GM21526 (cell line): ENCODE measurements at regions not wholly inside any gene's neighbourhood (a gene's known extent, or its start where the extent isn't known, plus 50 kb on each side); places are given as distances from the start of the nearest gene placed in this dataset.

Source experiments
- ATAC-seq: cut with Tn5 transposase; IDR thresholded peaks from one replicate; pipeline ENCODE4 v1.9.1; 2021; ENCODE audit warnings: moderate library complexity; ENCODE audit not compliant: unreplicated experiment, low FRiP score

- ATAC-seq: no peak
Observed at GRCh38 chr15:95295363-95295762, 1035.1 kb upstream of the NR2F2 start.

- no peak for ATAC-seq
Observed at GRCh38 chr15:95295896-95296625, 1034.4 kb upstream of the NR2F2 start.

DNA sequence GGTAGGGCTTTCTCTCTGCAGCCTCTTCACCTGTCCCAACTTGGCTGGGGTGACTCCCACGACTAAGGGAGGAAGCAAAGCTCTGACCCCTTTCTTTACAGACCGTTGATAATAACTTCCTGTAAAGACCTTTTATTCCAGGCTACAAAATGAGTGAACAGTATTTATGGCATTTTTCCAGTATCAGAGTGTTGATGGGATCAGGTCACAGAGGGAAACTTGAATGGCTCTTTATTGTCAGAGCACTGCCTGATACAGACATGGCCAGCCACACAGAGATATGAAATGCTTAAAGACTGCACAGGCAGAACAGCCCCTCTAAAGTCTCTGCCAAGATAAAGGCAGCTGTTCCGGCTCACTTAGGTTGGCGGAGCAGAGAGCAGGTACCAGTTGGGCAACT is 1033.9 kb upstream of the NR2F2 start:
- ATAC-seq: no peak

- no peak for ATAC-seq
Observed at GRCh38 chr15:95298729-95299128, 1031.8 kb upstream of the NR2F2 start.

- ATAC-seq: no peak
Observed at GRCh38 chr15:95300958-95301357, 1029.5 kb upstream of the NR2F2 start.

GRCh38 chr15:95302206-95302605 is 1028.3 kb upstream of the NR2F2 start:
- no peak for ATAC-seq

DNA sequence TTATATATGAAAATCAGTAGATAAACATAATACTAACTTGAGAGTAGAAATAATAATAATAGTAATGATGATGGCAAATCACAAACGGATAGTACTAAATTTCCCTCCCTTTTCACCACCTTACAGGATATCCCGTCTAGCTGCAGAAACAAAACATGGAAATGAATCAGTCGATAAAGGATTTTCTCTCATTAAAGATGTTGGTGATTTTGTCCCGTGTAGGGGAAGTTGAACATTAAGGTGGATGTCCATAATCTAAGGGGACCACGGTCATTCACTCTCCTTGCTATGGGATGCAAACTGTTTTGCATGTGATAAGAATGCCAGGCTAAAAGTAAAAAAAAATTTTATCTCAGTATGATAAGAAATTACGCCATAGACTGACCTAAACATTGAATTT is 1027.7 kb upstream of the NR2F2 start:
- no peak for ATAC-seq

GRCh38 chr15:95303713-95304112 is 1026.8 kb upstream of the NR2F2 start:
- no peak for ATAC-seq

- ATAC-seq: no peak
Observed at GRCh38 chr15:95304151-95304946, 1026.2 kb upstream of the NR2F2 start.

DNA sequence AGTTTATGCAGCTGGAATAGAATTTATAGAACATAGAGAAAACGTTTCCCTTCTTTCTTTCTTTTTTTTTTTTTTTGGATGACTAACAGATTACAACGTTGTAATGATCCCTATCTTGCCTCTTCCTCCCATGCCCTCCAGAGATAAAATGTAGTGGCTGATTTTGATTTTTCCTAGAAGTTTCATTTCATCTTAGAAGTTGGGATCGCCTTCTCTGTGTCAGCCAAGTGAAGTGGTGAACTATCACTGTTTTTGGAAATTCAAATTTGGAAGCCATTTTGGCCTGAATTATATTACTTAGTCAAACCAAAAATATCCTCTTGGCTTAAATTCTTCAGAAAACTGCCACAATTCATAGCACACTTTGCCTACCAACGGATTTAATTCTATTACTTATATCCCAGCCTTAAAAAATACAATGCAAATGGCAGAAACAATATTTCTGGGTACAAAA is 1025.5 kb upstream of the NR2F2 start:
- ATAC-seq: no peak

DNA sequence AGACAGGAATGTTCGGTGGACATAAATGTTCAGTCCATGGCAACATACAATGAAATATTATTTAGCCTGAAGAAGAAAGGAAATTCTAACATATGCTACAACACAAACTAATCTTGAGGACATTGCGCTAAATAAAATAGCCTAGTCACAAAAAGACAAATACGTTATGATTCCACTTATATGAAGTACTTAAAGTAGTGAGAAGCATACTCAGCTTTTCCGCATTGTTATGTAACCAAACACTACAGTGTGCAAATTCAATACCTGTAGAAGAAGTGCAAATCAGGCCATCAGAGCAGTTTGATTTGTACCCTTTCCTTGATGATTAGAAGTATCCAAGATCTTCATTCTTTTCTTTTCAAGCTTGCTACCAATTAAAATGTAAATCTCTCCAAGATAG is 1023.4 kb upstream of the NR2F2 start:
- no peak for ATAC-seq

- ATAC-seq: no peak
Observed at GRCh38 chr15:95319242-95319641, 1011.3 kb upstream of the NR2F2 start.

DNA sequence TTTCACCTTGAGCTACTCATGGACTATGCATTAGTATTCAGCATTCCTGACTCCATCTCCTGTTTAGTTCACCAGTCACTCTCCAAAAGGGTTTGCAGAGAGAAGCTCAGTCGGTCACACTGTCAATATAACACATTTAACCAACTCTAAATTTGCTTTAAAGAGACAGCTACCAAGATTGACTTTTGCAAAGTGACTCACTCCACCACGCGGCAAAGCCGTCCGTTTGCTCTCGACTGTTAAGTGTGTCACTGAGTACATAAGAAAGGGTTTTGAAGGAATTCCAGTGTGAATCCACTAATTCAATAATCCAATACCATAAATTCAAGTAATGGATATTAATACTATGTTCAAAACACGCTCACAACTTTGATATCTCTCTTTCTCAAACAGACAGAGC is 1006.7 kb upstream of the NR2F2 start:
- no peak for ATAC-seq

DNA sequence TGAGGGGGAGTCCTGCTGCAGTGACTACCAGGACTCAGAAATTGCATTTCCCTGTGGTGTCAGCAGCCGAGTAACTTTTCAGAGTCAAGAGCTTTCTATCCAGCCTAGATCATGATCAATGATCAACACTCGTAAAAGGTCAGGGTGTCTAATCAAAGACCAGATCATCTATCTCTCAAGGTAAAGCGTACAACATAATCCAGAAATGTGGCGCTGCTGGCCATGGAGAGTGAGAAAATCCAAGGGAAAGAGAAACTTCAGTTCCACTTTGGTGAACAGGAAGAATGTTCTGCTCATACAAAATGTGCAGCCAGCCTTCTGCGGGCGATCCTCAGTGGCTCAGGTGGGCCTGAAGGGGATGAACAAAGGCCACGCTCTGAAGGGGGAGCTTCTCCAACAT is 1005.8 kb upstream of the NR2F2 start:
- no peak for ATAC-seq

DNA sequence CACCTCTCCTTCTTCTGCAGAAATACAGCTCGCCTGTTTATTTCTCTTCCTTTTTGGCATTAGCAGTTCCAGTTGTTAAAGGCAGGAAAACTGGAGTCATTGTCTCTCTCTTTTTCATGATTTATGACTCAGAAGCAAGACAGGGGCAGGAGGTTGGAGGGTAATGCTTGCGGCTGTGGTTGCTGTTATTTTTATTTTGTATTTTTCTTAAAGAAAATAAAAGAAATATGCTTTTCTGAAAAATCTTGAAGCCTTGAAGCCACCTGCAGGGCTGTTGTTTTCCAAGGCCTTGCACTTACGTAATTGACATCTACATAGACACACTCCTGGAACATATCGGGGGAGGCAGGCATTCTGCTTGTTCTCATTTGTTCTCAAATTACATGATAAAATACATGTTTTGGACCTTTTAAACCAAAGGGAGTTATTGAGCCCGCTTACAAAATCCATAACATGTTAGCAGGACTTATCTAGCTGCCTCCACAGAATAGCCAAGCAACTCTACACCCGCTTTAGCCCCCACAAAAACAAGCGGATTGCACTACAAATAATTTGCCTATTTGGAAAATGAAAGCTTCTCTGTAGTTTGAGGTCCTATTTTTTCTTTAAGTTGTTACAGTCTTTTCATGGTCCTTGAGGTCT is 1004.6 kb upstream of the NR2F2 start:
- ATAC-seq: no peak

GRCh38 chr15:95326431-95327182 is 1003.9 kb upstream of the NR2F2 start:
- ATAC-seq: no peak

DNA sequence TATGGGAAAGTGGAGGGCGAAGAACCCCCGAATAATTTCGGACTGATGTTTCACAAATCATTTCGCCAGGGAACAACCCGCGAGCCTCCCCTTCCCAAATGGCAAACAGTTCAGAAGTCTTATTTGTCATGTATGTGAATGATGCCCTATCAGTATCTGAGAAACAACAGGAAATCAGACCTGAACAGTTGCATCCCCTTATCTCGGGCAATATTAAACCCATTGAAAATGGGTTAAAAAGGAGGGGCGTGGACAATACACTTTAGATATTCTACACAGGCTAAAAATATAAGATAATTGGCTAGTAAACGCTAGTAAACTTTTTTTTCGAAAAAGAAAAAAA is 1003.3 kb upstream of the NR2F2 start:
- no peak for ATAC-seq

GRCh38 chr15:95327661-95328060 is 1002.8 kb upstream of the NR2F2 start:
- ATAC-seq: no peak

- ATAC-seq: no peak
Observed at GRCh38 chr15:95328559-95328958, 1001.9 kb upstream of the NR2F2 start.

DNA sequence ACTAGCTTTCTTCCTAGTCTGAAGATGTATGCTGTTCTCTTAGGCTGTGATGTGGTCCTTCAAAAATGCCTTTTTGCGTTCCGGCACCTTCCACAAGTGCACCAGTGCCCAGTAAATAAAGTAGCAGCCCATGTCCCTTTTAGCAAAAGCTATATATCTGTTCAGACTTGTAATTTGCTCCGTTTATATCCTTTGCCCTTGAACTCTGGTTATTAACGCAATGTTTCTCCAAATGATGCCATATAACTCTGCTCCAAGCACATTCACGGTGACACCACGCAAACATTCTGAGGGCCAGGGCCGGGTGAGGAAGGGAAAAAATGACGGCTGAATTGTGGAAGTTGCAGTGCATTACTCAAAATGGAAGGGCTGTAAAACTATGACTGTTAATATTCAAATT is 1001.1 kb upstream of the NR2F2 start:
- ATAC-seq: no peak

- ATAC-seq: no peak
Observed at GRCh38 chr15:95341686-95342085, 988.8 kb upstream of the NR2F2 start.
